Endometrial microvascular endothelial cells (primary cell): ENCODE measurements at regions not wholly inside any gene's neighbourhood (a gene's known extent, or its start where the extent isn't known, plus 50 kb on each side); places are given as distances from the start of the nearest gene placed in this dataset.

Experiments
- in situ Hi-C: cut with HindIII; loops from 2 replicates; pipeline ENCODE4 v1.10.0; 2017; ENCODE audit warnings: low sequenced_read_pairs, low pct_unique_long_range_greater_than_20kb; ENCODE audit errors: inconsistent ontology term

- in situ Hi-C loops = no loop called here
These were observed 488.3 kb downstream of the INSC start for GRCh38 chr11:15602785-15603567.

GRCh38 chr11:15605094-15605493, 490.4 kb downstream of the INSC start:
- in situ Hi-C loops = no loop called here

- in situ Hi-C loops = no loop called here
These were observed 492.8 kb downstream of the INSC start for GRCh38 chr11:15607361-15608036.

- in situ Hi-C loops = no loop called here
These were observed 494.7 kb downstream of the INSC start for GRCh38 chr11:15609445-15609844.

- in situ Hi-C loops = no loop called here
These were observed 496.2 kb downstream of the INSC start for GRCh38 chr11:15610881-15611280.

- in situ Hi-C loops = no loop called here
These were observed 498.5 kb downstream of the INSC start for GRCh38 chr11:15613251-15613650.

GRCh38 chr11:15613789-15614188, 499.1 kb downstream of the INSC start:
- in situ Hi-C loops = no loop called here

GRCh38 chr11:15615398-15616096, 500.8 kb downstream of the INSC start:
- in situ Hi-C loops = no loop called here

- in situ Hi-C loops = no loop called here
These were observed 501.7 kb downstream of the INSC start for GRCh38 chr11:15616130-15617105.

GRCh38 chr11:15617126-15617525, 502.4 kb downstream of the INSC start:
- in situ Hi-C loops = no loop called here

- in situ Hi-C loops = no loop called here
These were observed 503.9 kb downstream of the INSC start for GRCh38 chr11:15618583-15619032.

- in situ Hi-C loops = no loop called here
These were observed 506.8 kb downstream of the INSC start for GRCh38 chr11:15621565-15621964.

- in situ Hi-C loops = no loop called here
These were observed 507.6 kb downstream of the INSC start for GRCh38 chr11:15622231-15622890.

GRCh38 chr11:15624701-15625100, 510.0 kb downstream of the INSC start:
- in situ Hi-C loops = no loop called here

GRCh38 chr11:15625691-15626090, 511.0 kb downstream of the INSC start:
- in situ Hi-C loops = no loop called here

- in situ Hi-C loops = no loop called here
These were observed 512.8 kb downstream of the INSC start for GRCh38 chr11:15627560-15627959.

GRCh38 chr11:15629690-15630321, 515.1 kb downstream of the INSC start:
- in situ Hi-C loops = no loop called here

- in situ Hi-C loops = no loop called here
These were observed 516.2 kb downstream of the INSC start for GRCh38 chr11:15630896-15631295.
